WI38 (cell line): ENCODE measurements at regions not wholly inside any gene's neighbourhood (a gene's known extent, or its start where the extent isn't known, plus 50 kb on each side); places are given as distances from the start of the nearest gene placed in this dataset.

Experiments
- H3K4me3 ChIP-seq: 2 replicates; pipeline ENCODE4 v1.5.1; 2011; ENCODE audit warnings: low read depth, mild to moderate bottlenecking, control low read depth, low read length
- TF ChIP-seq, protein P1 (sequence below): IDR thresholded peaks from 2 replicates; pipeline ENCODE4 v1.5.1; 2012; ENCODE audit warnings: low read depth, mild to moderate bottlenecking, control low read depth, low read length

DNA sequence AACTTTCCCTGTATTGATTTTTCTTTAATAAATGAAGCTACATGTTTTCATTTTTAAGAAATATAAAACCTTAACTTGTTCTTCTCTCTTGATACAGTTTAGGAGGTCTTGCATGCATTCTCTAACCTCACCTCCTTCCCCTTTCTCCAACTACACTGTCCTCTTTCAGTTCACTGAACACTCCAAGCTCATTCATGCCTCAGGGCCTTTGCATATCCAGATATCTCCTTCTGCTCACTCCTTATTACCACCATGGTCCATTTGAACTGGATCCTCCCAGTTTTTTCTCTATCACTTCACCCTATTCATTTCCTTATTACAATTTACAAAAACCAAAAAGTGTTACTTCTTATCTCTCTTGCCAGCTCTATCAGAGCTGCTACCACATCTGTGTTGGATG lies 242.9 kb upstream of the PLEKHG7 start:
- TF ChIP-seq, protein P1, sequence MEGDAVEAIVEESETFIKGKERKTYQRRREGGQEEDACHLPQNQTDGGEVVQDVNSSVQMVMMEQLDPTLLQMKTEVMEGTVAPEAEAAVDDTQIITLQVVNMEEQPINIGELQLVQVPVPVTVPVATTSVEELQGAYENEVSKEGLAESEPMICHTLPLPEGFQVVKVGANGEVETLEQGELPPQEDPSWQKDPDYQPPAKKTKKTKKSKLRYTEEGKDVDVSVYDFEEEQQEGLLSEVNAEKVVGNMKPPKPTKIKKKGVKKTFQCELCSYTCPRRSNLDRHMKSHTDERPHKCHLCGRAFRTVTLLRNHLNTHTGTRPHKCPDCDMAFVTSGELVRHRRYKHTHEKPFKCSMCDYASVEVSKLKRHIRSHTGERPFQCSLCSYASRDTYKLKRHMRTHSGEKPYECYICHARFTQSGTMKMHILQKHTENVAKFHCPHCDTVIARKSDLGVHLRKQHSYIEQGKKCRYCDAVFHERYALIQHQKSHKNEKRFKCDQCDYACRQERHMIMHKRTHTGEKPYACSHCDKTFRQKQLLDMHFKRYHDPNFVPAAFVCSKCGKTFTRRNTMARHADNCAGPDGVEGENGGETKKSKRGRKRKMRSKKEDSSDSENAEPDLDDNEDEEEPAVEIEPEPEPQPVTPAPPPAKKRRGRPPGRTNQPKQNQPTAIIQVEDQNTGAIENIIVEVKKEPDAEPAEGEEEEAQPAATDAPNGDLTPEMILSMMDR, result no peak

DNA sequence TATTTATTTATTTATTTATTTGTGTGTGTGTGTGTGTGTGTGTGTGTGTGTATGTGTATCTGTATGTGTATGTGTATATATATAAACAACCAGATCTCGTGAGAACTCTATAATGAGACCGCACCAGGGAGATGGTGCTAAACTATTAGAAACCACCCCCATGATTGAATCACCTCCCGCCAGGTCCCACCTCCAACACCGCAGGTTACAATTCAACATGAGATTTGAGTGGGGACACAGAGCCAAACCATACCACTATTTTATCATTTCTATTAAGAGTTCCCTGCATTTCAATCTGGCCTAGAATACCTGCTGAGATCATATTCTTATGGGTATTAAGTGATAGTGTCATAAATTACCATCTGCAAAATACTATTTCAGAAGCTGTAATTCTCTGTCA lies 243.8 kb upstream of the PLEKHG7 start:
- H3K4me3 ChIP-seq, result no peak overlapping the region
- TF ChIP-seq, protein P1, result no peak

More for the DNA sequence above, 242.9 kb upstream of the PLEKHG7 start:
- no peak overlapping the region for H3K4me3 ChIP-seq

GRCh38 chr12:92457458-92458180 lies 245.2 kb upstream of the PLEKHG7 start:
- no peak overlapping the region for H3K4me3 ChIP-seq
- TF ChIP-seq, protein P1, result no peak

- no peak overlapping the region for H3K4me3 ChIP-seq
- TF ChIP-seq, protein P1, result no peak
These were observed 250.0 kb upstream of the PLEKHG7 start for GRCh38 chr12:92452763-92453162.

GRCh38 chr12:92446083-92446460 lies 256.7 kb upstream of the PLEKHG7 start:
- TF ChIP-seq, protein P1, result no peak
- H3K4me3 ChIP-seq, result no peak overlapping the region

- TF ChIP-seq, protein P1, result no peak
- no peak overlapping the region for H3K4me3 ChIP-seq
These were observed 257.3 kb upstream of the PLEKHG7 start for GRCh38 chr12:92445253-92446082.

DNA sequence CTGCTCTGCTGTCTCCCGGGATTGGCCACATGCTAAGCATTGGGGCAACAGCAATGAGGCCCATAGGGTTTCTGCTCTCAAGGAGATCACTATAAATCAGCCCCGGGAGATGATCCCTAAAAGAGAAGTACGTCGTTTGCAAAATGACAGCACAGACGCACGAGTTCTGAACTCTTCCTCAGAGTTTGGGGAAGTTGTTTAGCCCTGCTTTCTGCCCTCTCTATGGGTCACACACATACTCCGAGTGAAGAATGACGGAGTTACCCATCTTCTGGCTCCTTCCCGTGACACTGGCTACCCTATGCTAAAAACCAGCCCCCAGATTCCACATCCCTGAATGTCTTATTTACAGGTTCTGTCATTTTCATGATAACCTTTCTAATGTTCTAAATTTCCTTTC lies 258.0 kb upstream of the PLEKHG7 start:
- no peak overlapping the region for H3K4me3 ChIP-seq

More for the DNA sequence above, 258.0 kb upstream of the PLEKHG7 start:
- TF ChIP-seq, protein P1, result no peak
